ENCODE measurements at regions not wholly inside any gene's neighbourhood (a gene's known extent, or its start where the extent isn't known, plus 50 kb on each side); places are given as distances from the start of the nearest gene placed in this dataset.
"Not testable (repeated sequence)": the region's sequence is repeated elsewhere in the genome, so short reads cannot be mapped to it uniquely, and the experiment has no call there.

DNA sequence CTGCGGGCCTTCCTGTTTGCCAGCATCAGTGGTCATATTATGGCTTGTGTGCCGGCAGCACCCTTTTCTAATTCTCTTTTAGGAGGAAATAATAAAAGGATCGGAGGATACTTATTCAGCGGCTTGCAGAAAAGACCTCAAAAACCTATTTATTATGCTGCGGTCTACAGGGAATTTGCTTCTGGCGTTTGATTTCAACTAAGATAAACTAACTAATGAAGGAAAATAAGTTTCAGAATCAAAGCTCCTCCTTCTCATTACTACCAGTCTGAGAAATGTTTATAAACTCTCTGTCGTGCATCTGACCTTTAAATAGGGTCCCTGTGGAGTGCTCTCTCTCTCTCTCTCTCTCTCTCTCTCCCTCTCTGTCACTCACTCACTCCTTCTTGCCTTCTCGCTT is 335.0 kb upstream of the GLI3 start:
- no peak for DNase-seq (ENCODE audit: low spot score)
- no peak overlapping the region for H3K27ac ChIP-seq
- POLR2A ChIA-PET (ENCODE audit: low non-redundant PET) = no interaction called here
- TF ChIP-seq CTCF (conservative IDR thresholded peaks at IDR 0.05; ENCODE audit: low read depth) = no peak
- CTCF ChIA-PET = no interaction called here

DNA sequence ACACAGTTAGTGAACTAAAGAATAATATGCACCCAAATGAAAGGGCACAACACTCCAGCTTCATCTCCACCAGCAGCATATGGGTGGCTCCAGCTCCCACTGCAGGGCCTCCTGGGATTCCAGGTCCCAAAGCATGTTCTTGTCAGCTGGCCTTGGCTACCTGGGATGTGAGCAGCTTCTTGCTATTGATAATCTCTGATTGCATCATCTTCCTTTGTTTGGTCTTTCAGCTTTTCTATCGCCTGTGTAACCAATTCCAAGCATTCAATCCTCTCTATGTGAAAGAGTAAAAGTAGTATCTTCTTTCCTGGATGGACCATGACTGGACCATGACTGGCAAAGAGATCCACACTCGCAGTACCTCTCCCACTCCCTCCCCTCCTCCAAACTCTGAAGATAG is 333.9 kb upstream of the GLI3 start:
- POLR2A ChIA-PET (ENCODE audit: low non-redundant PET) = no interaction called here
- no peak overlapping the region for H3K27ac ChIP-seq
- CTCF ChIA-PET = no interaction called here
- TF ChIP-seq CTCF (conservative IDR thresholded peaks at IDR 0.05; ENCODE audit: low read depth) = no peak
- no peak for DNase-seq (ENCODE audit: low spot score)

DNA sequence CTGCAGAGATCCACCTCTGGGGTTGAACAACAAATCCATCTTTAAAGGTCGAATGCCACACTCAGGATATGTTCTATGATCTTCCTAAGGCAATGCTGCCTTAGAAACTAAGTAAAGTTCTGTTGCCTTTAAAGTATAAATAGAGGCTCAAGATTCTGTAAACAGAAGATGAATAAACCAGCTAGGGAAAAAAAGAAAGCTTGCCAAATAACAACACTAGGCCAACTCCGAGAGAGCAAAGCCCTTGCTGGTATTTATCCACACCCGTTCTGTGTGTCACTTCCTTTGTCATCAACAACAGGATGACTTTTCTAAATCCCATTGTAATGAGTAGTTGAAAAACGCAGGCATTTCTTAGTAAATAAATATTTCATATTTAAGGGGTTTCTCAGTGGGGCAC is 330.0 kb upstream of the GLI3 start:
- H3K27ac ChIP-seq = no peak overlapping the region
- ChIA-PET CTCF (interaction anchor here (0.6 to 0.7 kb wide), 2 partner anchors 333 to 507 kb away, joined by 3 read pairs; no protein-coding TSS in a partner anchor), POLR2A (ENCODE audit: low non-redundant PET) (no interaction called here)
- DNase-seq (ENCODE audit: low spot score) = no peak
- TF ChIP-seq CTCF (conservative IDR thresholded peaks at IDR 0.05; ENCODE audit: low read depth) = no peak

DNA sequence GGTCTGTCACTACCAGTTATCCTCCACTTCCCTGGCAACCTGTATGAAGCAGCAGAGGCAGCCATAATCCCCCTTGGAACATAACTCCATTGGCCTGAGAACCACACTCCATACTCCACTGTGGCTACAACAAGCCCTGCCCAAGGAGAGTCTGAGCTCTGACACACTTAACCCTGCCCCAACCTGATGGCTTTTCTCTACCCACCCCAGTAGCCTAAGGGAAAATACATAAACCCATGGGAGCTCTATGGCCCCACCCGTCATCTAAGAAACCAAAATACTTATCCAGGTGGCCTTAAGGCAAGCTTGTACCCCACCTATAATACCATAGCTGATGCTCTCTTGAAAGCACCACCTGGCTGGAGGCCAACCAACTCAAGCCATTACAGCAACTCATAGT is 324.8 kb upstream of the GLI3 start:
- DNase-seq (ENCODE audit: low spot score) = no peak
- no peak overlapping the region for H3K27ac ChIP-seq
- TF ChIP-seq CTCF (conservative IDR thresholded peaks at IDR 0.05; ENCODE audit: low read depth) = no peak
- ChIA-PET POLR2A (ENCODE audit: low non-redundant PET) (no interaction called here), CTCF (no interaction called here)

GRCh38 chr7:42560866-42561265 is 323.9 kb upstream of the GLI3 start:
- no peak for TF ChIP-seq CTCF (conservative IDR thresholded peaks at IDR 0.05; ENCODE audit: low read depth)
- no peak overlapping the region for H3K27ac ChIP-seq
- ChIA-PET CTCF (no interaction called here), POLR2A (ENCODE audit: low non-redundant PET) (no interaction called here)
- DNase-seq (ENCODE audit: low spot score) = no peak

DNA sequence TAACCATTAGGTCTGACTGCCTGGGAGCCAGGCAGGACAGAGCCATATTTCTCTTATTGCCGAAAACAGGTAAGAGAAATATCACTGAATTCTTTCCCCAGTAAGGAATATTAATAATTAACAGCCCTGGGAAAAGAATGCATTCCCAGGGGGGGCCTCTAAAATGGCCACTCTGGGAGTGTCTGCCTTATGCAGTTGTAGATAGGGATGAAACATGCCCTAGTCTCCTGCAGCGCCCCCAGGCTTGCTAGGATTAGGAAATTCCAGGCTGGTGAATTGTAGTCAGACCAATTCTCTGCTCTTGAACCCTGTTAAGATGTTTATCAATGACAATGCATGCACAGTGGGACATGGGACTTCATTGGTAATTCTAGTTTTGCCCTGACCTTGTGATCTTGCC is 317.9 kb upstream of the GLI3 start:
- CTCF ChIA-PET; H3K27ac ChIP-seq; DNase-seq (ENCODE audit: low spot score); POLR2A ChIA-PET (ENCODE audit: low non-redundant PET): not testable (repeated sequence)

DNA sequence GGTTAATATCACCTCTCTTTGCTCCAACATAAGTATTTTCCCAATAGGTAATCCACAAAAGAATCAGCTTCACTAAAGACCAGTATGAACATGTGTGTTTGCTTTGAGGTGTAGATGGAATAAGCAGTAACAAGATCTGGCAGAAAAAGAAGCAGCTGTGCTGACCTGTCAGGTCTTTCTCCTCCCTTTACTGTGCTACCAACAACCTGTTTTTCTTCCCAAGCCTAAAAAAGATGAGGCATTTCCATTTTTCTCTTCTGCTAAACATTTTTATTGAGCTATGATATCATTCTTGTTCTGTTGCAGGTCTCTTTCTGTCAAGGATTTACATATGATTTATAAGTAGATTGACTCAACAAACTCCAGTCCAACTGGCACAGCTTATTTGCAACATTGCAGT is 315.2 kb upstream of the GLI3 start:
- CTCF ChIA-PET = interaction anchor here (0.6 kb wide), 1 partner anchor 11 kb away, joined by 3 read pairs; no protein-coding TSS in a partner anchor
- POLR2A ChIA-PET (ENCODE audit: low non-redundant PET) = no interaction called here
- no peak for TF ChIP-seq CTCF (conservative IDR thresholded peaks at IDR 0.05; ENCODE audit: low read depth)
- DNase-seq (ENCODE audit: low spot score) = no peak
- no peak overlapping the region for H3K27ac ChIP-seq

All from RWPE1 (cell line).